ENCODE measurements at regions not wholly inside any gene's neighbourhood (a gene's known extent, or its start where the extent isn't known, plus 50 kb on each side); places are given as distances from the start of the nearest gene placed in this dataset.

GRCh38 chr20:22901921-22902320 is 133.2 kb upstream of the SSTR4 start:
- dilution Hi-C loops (cut with MboI; ENCODE audit: extremely low pct_ligation_motif_present, low sequenced_read_pairs): no loop called here
- TF ChIP-seq MYC (IDR thresholded peaks at IDR 0.05; ENCODE audit: low read depth, low read length): no peak
- no peak for TF ChIP-seq POLR2A (IDR thresholded peaks at IDR 0.05; ENCODE audit: low read depth, low read length)
- no peak for TF ChIP-seq MAX (IDR thresholded peaks at IDR 0.05; ENCODE audit: insufficient read depth, insufficient read length)
- no peak for TF ChIP-seq JUN (IDR thresholded peaks at IDR 0.05; ENCODE audit: borderline replicate concordance, insufficient read depth, insufficient read length, low read depth)
- no peak for TF ChIP-seq CTCF (IDR thresholded peaks at IDR 0.05; ENCODE audit: extremely low read depth in 1 of 2, insufficient read depth in 1 of 2, low read depth in 1 of 2, low read length in 2 of 2)
- no peak for TF ChIP-seq POLR2AphosphoS5 (IDR thresholded peaks at IDR 0.05; ENCODE audit: insufficient read depth, low read depth, low read length)
- TF ChIP-seq EZH2 (IDR thresholded peaks at IDR 0.05; ENCODE audit: borderline replicate concordance, low read depth, low read length, severe bottlenecking): no peak
- TF ChIP-seq FOS (IDR thresholded peaks at IDR 0.05; ENCODE audit: borderline replicate concordance, insufficient read depth, low read length): no peak
- no peak for TF ChIP-seq GATA2 (IDR thresholded peaks at IDR 0.05; ENCODE audit: insufficient read depth, insufficient read length, low read depth, low read length)
- no peaks in the 10 kb centered on the region for H4K20me1 ChIP-seq (replicated peaks; ENCODE audit: control insufficient read depth, extremely low read depth, insufficient read depth, low read length)
- no peak overlapping the region for H3K9ac ChIP-seq (replicated peaks; ENCODE audit: extremely low read depth, insufficient read depth, low read length)
- no peaks in the 10 kb centered on the region for H3K9me1 ChIP-seq (replicated peaks; ENCODE audit: control insufficient read depth, extremely low read depth, insufficient read depth, low read length)
- no peaks in the 10 kb centered on the region for H3K36me3 ChIP-seq (ENCODE audit: control insufficient read depth in 2 of 2, extremely low read depth in 1 of 2, insufficient read depth in 2 of 2, low read length in 2 of 2)
- no peak for DNase-seq (ENCODE audit: low read depth, low spot score)
- no peak overlapping the region for H2AFZ ChIP-seq (ENCODE audit: low read depth, low read length)
- H3K79me2 ChIP-seq (ENCODE audit: control insufficient read depth, insufficient read depth, low read length): no peaks in the 10 kb centered on the region
- H3K4me1 ChIP-seq (ENCODE audit: control insufficient read depth, extremely low read depth, insufficient read depth, low read length): peaks cover 2% of the 10 kb centered on the region
- no peak overlapping the region for H3K27ac ChIP-seq (ENCODE audit: insufficient read depth, low read depth, low read length)
- no peak for FAIRE-seq
- ChIA-PET CTCF (no interaction called here), POLR2A (no interaction called here)
- no peak overlapping the region for H3K4me2 ChIP-seq (ENCODE audit: insufficient read depth, low read length)
- H3K9me3 ChIP-seq (replicated peaks; ENCODE audit: control insufficient read depth, insufficient read depth, low read length): no peaks in the 10 kb centered on the region
- no TSS peak for BruUV-seq (replicated peaks)
- no peak overlapping the region for H3K4me3 ChIP-seq (replicated peaks in 1 of 3; ENCODE audit: insufficient read depth in 1 of 3, low read depth in 1 of 3, low read length in 3 of 3)
- intact Hi-C loops (cut with micrococcal nuclease): no loop called here
- H3K27me3 ChIP-seq (ENCODE audit: control insufficient read depth in 2 of 2, insufficient read depth in 2 of 2, low read length in 2 of 2): no peaks in the 10 kb centered on the region

Data from endothelial cell of umbilical vein (primary cell).